SIG-M5 treated with dmso at 0.1 percent for 504 hours (cell line): ENCODE measurements at regions not wholly inside any gene's neighbourhood (a gene's known extent, or its start where the extent isn't known, plus 50 kb on each side); places are given as distances from the start of the nearest gene placed in this dataset.
"Not testable (repeated sequence)": the region's sequence is repeated elsewhere in the genome, so short reads cannot be mapped to it uniquely, and the experiment has no call there.

Experiments
- DNase-seq: peaks from one replicate; lab custom pipeline; 2025; ENCODE audit not compliant: unreplicated experiment; lab: John Stamatoyannopoulos, UW

DNA sequence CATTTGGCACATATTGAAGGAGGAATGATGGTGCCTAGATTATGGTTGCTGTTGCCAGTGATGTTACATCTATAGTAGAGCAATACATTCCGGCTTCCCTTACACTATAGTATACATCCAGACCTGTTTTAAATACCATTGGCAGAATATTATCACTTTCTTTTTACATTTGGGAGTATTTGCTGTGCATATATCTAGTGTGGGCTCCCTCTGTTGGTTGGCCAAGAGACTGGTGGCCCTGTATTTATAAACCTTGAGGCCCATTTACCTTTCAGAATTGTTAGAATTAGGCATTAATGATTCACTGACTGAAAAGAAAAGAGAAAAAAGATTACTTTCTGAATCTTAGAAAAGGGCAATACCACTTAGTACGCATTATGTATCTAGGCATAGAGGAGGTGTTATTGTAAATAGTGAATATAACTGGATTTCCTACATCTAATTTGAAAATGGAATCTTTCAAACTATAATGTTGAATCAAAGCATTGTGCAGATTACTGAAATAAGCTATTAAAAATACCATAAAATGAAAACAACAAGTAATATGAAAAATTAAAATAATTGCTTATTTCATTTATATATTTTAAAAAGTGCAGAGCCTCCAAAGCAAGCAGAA, 628.8 kb upstream of the MAN1A1 start:
- peak; percentile 9 for DNase-seq

DNA sequence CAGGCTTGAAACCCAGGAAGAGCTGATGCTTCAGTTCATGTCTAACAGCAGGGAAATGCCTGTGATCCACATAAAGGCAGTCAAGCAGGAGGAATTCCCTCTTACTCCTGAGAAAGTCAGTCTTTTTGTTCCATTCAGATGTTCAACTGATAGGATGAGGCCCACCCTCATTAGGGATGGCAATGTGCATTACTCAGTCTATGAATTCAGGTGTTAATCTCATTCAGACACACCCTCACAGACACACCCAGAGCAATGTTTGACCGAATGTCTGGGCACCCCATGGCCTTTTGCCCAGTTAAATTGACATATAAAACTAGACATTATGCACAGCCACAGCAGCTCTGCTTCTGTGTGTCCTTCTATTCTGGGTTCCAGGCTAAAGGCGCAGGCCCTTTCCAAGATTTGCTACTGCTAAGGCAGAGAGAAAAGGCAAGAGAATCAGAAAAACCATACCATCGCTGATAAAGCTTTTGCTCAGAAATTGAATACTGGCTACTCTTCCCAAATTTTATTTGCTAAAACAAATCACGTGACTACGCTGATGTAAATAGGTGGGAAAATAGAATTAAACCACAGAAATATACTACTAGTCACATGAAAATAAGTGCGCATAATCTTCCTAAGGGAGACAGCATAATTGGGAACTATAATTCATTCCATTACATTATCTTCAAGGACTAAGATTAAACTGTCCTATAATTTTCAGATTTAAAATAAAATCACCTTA, 625.0 kb upstream of the MAN1A1 start:
- no peak for DNase-seq

DNA sequence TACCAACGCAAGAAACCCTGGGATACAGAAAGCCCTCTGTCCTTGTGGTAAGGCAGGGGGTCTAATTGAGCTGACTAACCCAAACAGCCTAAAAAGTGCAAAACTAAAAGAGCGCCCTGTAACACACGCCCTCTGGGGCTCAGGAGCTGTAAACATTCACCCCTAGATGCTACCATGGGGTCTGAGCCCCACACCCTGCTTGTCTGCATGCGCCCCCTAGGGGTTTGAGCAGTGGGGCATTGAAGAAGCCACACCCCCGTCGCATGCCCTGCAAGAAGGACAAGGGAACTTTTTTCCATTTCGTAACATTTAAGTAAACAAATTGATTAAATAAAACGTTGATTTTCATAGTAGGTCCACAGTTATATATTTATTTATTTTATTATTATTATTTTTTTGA, 616.9 kb upstream of the MAN1A1 start:
- DNase-seq: no peak

DNA sequence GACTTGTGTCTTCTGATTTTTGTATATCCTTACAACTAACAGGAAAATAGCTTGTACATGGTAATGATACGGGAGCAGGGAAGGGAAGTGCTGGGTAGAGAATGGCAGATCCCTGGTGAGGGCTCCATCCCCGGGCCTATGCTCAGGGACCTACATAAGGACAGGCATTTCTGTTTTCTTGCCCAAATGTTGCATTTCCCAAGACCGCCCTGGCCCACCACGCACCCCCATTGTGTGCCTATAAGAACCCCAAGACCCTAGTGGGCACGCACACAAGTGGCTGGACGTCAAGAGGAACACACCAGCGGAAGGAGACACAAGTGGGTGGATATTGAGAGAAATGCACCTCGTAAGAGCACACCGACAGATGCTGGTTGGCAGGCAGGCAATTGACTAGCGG, 616.3 kb upstream of the MAN1A1 start:
- DNase-seq: no peak

DNA sequence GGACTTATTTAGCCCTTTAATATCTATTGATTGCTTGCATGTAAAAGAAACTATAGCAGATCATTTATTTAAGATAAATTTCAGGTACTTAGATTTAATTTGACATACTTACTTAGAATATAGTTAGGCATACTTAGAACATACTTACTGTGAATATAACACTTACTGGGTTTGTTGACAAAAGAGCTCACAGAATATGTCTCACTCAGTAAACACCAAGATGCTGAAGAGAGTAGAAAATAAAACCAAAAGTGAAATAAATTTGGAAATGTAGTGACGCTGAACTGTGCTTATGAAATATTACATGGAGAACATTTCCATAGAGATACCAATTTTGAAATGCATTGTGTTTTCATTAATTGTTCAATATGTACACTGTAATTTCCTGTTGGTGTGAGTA, 615.4 kb upstream of the MAN1A1 start:
- no peak for DNase-seq

DNA sequence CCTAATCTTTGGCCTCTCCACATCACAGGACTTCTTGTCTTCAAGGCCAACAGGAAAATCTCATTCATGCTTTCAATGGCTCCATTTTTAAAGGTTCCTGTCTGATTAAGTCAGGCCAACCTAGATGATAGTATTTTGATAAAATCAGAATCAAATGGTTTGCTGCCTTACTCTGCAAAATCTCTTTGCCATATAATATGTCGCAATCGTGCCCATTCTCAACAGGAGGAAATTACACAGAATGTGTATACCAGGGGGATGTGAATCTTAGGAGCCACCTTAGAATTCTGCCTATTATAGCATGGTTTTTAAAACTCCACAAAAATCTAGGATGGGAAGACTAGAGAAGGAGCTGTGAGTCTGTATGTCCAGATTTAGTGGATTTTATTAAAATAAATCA, 612.9 kb upstream of the MAN1A1 start:
- DNase-seq: no peak

DNA sequence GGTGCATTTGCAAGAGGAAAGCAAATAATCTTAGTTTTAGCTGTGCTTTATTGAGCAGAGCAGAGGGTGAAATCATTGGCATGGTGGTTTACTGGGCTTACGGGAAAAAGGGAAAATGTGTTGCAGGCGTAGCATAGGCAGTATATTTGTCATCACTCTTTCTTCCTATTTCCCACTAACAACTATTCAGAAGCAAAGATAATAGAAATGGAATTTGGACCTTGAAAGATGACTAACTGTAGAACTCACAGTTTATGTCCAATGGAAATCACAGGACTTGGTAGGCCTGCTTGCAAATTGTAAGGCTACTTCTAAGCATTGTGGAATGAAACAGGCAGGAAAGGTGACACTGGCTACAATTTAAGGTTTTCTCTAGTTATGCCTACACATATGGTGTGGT, 611.9 kb upstream of the MAN1A1 start:
- DNase-seq: no peak

DNA sequence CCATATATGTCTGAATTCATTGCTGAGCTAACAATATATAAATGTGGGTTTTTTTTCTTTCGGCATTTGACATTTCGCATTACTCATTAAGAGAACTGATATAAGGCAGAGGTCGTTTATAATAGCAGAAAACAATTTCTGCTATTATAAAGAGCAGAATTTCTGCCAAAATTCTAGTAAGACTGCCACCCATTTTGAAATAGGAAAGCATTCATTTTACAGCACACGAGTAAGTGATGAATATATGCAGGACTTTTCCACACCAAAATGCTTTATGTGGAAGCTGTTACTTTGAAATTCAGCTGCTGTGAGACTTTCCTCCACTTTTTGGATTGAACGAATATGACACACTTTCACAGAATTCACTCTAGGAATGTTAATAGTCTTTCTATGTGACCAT, 610.9 kb upstream of the MAN1A1 start:
- DNase-seq: no peak

DNA sequence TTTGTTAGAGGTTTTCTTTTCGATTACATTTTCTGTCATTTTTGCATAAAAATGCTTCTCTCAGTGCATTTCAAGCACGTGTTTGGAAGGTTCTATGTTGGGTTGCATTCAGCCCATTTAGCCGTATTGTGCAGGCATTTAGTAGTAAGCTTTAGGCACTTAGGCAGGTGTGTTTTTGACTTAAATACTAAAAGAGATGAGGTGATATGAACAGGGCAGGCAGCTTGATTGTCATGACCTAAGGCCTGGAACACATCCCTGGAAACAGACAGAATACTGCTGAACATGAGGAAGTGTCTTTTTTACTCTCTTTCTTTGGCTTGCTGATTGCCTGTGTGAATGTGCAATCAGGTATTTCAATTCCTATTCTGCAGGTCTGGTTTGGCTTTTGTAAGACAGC, 610.5 kb upstream of the MAN1A1 start:
- DNase-seq: no peak

DNA sequence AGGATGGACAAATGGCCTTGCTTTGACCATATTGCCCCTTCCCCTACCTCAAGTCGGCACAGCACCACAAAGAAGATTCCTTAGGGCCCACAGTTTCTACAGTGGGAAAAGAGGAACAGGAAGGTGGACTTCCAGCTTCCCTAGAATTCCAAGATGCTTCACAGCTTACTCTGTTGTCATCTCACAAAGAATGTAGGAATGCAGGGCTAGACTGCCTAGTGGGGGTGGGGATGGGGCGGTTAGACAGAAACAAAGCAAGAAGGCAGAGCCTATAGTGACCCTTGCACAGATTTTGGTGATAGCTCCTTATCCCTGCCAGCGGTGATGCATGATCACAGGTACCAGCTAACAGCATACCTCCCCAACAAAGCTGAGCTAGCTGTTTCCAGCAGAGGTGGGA, 607.6 kb upstream of the MAN1A1 start:
- DNase-seq: no peak

DNA sequence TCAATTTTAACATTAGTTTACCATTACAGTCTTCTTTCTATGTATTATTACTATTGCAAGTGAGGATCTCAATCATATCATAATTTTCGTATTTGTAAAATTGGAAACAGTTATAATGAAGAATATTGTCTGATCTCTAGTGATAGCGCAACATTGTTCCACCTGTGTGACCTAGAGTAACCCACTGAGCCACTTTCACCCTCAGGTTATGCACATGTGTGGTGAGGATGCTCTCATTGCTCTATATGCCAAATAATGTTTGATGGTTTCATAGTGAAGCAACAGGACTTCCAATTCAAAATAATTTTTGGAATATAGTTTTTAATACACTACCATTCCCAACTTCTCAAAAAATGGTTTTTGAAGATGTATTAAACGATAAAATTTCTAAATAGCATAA, 603.1 kb upstream of the MAN1A1 start:
- no peak for DNase-seq

DNA sequence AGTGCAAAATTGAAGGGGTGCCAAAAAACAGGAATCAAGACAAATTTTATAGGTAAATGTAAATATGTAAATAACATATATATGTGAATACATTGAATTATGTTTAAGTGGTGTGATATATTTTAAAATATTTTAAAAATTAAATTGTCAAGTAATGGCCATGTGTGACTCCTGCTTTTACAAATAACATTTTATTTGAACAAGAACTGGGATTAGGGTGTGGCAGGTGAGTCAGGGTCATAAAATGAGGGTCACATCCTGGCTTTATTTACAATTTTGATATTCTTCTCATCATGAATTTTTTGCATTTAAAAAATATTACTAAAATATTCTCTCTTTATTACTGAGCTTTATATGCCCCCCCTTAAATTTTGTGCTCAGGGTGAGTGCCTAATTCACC, 601.1 kb upstream of the MAN1A1 start:
- no peak for DNase-seq

DNA sequence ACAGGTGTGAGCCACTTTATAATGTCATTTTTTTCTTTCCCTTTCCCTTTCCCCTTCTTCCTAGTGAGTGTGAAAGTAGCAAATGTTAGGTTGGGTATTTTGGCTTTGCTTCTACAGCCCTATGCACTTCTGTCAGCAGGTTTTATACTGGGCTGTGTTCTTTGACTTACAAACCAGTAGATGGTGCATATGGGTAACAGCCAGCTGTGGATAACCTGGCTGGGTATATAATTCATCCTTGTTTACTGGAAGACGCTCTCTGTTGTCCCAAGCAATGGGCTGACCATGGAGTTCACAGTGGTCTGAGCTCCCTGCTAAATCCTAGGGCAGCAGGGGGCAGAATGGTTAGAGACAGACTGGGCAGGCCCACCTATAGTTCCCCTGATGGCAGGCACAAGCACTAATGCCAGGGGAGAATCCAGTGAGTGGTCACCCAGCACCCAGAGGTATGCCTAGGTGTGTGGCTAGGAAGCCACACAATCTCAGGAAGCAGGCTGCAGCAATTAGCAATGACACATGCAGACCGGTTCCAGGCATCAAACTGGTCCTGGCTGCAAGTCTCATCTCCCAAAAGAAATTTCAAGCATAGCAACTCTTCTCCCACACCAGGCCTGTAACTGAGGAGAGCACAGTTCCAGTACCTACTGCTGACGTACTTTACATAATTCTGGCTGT, 592.7 kb upstream of the MAN1A1 start:
- no peak for DNase-seq

DNA sequence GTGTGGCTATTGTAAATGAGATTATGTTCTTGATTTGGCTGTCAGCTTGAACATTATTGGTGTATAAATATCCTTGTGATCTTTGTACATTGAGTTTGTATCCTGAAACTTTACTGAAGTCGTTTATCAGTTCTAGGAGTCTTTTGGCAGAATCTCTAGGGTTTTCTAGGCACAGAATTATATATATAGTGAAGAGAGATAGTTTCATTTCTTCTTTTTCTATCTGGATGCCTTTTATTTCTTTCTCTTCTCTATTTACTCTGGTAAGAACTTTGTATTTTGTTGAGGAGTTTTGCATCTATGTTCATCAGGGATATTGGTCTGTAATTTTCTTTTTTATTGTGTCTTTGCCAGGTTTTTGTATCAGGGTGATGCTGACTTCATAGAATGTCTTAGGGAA, 589.2 kb upstream of the MAN1A1 start:
- peak; percentile 2 for DNase-seq

DNA sequence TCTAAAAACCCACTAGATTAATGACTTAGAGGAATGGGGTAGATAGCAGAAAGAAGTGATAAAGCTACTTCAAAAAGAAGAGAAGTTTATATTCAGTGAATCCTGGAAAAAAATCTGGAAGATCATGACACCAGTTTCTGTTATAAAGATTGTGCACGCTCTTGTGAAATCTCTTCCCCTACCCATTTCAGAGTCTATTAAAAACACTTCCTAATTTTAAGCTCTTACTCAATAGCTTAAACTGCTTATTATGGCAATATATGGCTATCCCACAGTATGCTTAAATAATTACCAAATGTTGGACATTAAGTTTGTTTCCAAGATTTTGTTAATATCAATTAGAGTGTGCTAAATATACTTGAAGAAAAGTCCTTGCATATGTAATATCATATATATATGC, 585.3 kb upstream of the MAN1A1 start:
- peak; percentile 60 for DNase-seq

DNA sequence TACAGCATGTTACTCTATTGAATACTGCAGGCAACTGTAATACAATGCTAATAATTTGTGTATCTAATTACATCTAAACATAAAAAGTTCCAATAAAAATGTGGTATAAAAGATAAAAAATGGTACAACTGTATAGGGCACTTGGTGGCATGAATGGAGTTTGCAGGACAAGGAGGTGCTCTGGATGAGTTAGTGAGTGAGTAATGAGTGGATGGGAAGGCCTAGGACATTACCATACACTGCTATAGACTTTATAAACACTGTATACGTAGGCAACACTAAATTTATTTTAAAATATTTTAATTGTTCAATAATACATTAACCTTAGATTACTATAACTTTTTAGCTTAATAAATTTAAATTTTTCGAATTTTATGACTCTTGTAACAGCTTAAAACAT, 579.6 kb upstream of the MAN1A1 start:
- DNase-seq: no peak

DNA sequence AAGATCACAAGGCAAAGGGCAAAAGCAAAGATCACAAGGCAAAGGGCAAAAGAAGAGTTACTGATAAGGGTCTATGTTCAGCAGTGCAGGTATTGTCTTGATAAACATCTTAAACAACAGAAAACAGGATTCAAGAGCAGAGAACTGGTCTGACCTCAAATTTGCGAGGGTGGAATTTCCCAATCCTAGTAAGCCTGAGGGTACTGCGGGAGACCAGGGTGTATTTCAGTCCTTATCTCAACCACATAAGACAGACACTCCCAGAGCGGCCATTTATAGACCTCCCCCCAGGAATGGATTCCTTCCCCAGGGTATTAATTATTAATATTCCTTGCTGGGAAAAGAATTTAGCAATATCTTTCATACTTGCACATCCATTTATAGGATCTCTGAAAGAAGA, 575.3 kb upstream of the MAN1A1 start:
- not testable (repeated sequence) for DNase-seq

DNA sequence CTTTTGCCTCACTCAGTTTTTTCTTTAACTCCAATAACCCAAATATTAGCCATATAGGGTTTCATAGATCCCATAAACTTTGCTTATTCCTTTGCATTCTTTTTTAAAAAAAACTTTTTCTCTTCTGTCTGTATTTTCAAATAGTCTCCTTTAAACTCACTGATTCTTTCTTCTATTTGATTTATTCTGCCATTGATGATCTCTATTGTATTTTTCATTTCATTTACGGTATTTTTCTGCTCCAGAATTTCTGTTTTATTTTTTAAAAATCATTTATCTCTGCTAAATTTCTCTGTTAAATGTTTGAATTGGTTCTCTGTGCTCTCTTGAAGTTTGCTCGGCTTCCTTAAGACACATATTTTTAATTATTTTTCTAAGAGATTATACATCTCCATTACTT, 573.3 kb upstream of the MAN1A1 start:
- DNase-seq: no peak

DNA sequence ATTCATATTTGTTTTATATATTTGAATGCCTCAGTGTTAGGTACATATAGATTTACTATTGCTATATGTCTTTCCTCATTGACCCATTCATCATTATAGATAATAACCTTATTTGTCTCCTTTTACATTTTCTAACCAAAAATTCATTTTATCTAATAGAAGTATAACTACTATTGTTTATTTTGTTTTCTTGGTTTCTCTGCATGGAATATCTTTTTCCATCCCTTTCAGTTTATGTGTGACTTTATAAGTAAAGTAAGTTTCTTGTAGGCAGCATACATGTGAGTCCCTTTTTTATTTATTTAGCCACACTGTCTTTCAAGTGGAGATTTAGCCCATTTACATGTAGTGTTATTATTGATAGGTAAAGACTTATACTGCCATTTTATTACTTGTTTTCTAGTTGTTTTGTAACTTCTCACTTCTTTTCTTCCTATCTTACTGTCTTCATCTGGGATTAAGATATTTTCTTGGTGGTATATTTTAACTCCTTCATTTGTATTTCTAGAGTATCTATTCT, 572.0 kb upstream of the MAN1A1 start:
- no peak for DNase-seq

DNA sequence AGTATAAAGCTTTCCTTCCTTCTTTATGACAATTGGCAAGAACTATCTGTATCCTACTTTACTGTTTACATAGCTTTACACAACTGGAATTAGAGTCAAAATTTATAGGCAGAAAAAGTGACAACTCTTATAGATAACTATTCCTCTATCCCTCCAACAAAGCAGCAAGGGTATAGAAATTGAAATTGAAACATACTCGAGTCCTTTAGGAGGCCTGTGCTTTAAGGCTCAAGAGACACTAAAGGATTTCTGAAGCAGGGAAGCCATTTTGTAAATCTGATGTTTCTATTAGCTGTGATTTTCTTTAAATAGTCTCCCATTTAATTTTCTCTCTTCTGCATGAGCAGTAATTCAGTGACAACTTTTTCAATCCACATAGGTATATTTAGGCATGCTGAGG, 567.6 kb upstream of the MAN1A1 start:
- no peak for DNase-seq

DNA sequence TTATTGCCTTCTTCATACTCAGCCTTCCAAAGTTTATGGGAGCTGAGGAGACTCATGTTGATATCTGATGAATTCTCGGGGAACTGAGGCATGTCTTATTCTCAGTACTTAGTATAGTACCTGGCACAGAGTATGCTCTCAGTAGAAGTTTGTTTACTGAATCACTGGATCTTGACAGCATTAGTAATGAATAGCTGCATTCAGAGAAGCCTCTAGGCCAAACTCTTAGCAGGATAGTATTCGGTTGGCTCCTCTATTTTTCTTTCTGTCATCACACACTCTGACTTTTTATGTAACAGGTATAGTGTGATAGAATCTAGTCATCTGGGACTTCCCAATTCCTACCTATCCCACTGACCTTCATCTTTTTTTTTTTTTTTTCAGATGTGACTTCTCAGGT, 566.4 kb upstream of the MAN1A1 start:
- no peak for DNase-seq

DNA sequence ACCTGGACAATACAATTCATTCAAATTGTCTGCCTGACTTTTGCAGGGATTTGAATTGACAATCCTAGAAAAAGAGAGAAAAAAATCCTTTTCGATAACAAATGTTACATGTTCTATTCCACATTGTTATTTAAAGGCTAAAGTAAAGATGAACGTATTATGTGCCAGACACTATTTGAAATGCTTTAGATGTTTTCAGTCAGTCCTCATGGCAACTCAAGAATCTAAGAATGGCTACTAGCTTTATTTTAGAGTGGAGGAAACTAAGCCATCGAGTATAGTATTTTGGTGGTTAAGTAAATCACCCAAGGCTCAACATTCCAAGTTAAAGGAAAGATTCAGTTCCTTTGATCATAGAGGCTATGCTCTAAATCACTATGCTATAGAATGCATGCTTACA, 558.6 kb upstream of the MAN1A1 start:
- DNase-seq: no peak
